HK-2 (cell line): ENCODE measurements at regions not wholly inside any gene's neighbourhood (a gene's known extent, or its start where the extent isn't known, plus 50 kb on each side); places are given as distances from the start of the nearest gene placed in this dataset.

Experiments used
- DNase-seq: peaks from one replicate; pipeline ENCODE4 v3.0.0-alpha.2; 2018; ENCODE audit not compliant: unreplicated experiment

DNA sequence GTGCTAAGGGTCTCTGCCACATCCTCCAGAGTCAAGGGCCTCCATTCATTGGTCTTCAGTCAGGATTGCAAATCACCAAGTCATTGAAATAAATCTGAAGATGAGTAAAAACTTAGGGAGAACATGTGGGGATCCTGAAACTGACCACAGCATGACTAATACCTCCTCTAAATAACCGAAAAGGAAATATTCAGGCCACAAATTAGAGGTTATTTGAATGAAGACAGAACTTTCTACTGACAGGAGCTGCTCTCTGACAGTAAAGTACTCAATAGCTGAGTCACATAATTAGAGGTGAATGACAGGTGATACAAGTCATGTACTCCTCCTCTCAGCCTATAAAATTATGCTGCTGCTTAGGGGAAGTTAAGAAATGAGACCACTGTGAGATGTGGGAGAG is 240.2 kb upstream of the F9 start:
- DNase-seq: no peak

DNA sequence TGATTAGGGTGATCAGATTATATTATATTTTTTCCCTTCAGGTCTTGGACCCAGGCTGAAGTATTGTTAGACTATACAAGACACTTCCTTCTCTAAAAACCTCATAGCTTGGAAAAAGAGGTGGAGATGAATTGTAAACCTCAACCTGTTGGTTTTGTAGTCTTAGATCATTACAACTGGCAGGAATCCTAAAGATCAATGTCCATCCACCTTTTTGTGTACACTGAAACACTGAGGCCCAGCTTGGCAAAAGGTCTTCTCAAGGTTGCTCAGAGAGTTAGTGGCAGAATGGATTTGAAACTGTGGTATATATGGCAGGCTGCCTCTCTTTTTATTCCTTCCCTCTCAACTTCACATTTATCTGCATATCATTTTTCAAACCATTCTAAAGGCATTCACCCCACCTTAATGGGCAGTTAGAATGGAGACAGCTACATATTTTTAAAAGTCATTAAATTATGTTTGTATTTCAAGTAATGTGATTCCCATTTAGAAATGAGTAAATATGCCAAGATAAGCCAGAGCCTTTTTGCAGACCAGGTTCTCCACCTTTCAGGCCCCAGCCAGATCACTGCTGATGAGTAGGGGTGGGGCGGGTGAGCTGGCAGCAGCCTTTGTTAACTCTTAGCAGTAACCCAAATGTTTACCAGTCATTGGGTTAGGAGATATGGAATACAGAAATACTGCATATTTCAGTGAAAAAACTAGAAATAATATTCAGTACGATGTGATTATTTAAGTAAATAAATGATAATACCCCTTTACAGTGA is 243.2 kb upstream of the F9 start:
- DNase-seq: no peak

DNA sequence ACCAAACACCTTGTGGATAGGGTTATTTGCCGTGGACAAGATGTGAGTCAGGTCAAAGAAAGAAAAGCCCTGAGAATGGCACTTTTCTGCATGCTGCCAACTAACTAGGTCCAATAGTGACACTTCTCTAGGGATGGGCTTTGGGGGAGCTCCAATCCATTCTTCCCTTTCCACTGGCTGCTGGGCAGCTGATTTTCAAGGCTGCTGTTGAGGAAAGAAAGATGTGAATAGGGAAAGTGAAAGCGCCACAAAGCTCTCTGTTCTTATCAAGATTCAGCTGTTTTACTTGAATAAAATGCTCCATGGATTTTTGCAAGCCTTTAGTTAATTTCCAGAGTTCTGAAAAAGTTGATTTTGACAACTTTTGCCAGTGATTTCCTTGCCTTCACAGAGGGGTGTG is 244.2 kb upstream of the F9 start:
- no peak for DNase-seq

DNA sequence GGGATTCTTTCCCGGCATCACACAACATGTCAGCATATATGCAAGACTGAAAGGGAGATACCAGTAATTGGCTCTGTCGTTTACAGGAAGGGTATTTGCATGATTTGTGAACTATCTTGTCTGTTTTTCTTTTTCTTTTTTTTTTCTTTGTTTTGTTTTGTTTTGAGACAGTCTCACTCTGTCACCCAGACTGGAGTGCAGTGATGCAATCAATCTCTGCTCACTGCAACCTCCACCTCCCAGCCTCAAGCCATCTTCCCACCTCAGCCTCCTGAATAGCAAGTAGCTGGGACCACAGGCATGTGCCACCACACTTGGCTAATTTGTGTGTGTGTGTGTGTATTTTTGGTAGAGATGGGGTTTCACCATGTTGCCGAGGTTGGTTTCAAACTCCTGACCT is 262.7 kb upstream of the F9 start:
- no peak for DNase-seq

DNA sequence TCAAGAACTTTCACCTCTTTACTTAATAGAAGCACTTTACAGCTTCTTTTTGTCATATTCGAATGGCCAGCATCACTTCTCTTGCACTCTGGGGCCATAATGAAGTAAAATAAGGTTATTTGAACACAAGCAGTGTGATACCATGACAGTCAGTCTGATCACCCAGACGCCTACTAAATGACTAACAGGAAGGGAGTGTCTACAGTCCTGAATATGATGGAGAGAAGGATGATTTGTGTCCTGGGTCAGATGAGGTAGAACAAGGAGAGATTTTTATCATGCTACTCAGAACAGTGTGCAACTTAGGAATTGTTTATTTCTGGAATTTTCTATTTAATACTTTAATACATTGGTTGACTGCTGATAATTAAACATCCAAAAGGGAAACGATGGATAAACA is 284.2 kb upstream of the F9 start:
- no peak for DNase-seq

DNA sequence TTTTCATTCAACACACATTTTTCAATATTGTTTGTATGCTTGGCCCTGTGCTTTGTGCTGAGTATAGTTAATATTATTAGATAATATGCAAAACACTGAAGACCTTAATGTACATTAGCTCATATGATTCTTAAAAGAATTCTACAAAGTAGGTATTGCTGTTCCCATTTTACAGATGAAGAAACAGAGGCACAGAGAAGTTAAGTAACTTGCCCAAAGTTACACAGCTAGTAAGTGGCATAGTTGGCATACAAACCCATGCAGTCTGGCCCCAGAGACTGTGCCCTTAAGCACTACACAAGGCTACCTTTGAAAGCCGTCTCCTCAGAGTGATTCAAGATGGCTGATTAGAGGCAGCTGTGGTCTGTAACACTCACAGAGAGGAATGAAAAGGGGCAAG is 293.4 kb upstream of the F9 start:
- no peak for DNase-seq

DNA sequence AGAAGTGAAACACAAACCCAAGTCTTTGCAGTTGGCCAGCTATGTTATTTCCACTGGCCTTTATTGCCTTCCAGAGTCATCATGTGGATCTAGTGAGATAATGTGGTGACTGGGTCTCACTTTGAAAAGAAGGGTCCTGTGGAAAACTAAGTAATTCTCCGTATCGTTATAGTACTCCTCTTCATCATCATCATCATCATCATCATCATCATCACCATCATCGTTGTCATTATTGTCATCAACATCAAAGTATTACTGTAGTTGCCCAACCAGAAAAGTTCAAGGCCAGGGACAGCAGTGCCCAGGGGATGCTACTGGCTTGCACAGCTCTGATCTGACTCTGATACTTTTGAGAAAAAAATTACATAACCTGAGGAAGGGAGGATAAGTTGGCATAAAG is 295.6 kb upstream of the F9 start:
- DNase-seq: no peak

DNA sequence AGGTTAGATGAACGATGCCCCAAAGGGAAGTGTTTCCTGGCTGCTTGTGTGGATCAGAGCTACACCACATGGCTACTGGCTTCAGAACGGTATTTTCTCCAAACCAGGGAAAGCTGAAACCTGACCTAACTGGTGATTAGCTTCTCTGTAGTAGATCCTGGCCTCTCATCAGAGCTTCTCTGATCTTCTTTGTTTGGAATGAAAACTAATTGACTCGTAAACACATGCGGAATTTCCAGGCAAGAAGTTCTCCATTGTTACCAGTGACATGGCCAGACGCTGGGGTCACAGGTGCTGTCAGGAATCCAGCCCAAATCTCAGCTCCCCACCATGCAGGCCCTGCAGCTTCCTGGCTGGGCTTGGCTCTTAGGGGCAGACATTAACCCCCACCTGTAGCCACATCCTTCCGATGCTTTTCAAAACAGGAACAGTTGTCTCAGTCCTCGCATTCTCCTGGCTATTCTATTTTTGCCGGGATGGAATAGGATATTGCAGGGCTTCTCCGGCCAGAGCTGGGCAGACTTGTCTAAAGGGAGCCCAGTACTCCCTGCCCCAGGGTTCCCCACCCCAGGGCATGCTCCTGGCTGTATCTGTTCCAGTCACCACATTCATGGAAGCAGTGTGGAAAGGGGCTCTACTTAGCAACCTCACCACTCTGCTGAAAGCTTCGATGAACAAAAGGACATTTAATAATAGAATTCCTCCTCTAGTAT is 305.4 kb upstream of the F9 start:
- DNase-seq: no peak

DNA sequence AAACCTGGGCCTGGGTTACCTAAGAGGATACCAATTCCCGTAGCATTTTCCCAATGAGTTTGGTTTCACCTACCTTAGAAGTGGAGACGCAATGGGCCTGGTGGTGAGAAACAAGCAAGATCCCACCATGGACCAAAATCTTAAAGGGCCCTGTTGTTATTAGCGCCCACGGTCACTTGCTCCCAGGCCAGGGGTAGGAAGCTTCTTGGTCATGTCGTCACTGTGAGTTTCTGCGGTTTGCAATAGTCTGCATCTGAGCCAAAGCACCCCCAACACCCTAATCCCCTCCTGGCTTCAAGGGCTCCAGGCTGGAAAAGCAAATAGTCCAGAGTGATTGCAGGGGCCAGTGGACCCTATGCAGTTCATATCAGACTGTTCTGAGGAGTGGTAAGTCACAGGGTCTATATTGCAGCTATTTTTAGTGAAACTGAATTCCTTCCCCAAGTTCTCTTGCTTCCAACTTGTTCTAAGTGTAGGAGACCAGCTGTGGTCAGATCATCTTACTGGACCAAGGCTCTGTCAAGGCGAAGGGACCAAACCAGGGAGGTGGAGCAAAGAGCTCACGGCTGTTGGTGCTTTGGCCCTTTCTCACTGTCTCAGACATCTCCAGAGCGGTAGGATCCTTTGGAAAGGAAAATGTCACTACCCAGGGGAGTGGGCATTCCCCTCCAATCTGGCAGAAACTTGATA is 307.9 kb upstream of the F9 start:
- DNase-seq: no peak

DNA sequence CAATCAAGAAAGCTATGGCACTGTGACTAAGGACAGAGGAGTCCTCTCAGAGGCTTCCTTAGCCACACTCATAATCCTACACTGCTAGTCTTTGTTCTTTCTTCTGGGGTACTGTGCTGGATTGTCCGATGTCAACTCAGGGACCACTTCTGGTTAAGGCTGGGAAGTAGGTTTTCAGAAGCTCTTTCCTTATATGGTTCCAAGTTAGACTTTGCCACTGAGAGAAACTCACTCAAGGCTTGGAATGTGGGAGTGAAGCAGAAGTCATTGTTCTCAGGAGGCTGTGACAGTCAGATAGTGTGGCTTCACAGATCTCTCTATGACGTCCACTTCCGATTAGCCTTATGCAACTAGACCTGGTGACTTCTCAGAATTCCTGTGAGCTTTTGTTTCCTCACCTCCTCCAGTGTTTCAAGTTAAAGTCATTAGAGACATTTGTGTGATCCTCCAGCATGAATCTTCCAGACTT is 317.3 kb upstream of the F9 start:
- DNase-seq: no peak

DNA sequence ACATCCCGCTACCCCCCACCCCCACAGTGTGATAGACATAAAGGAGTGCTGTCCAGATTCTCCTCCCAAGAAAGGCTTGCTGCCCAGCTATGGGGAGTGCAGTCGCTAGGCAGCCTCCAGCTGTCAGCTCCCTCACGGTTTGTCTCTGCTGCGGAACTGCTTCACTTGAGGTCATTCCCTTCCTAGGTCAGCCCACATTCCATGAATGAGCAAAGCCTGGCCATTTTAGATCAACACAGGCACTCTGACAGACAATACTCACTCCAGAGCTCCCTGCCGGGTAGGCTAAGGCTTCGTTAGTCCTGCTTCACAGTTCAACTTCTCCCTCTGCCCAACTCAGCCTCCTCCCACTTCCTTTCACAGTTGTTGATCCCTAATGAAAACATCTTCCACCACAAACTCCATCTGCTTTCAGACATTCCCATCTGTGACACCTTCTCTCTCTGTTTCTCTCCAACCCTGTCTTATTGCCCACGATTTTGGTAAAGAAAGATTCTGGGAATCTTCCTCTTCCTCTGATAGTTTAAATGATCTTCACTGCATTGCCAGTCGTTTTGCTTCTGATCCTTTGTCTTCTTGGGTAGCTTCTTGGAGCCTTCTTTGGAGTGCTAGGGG is 318.9 kb upstream of the F9 start:
- no peak for DNase-seq

DNA sequence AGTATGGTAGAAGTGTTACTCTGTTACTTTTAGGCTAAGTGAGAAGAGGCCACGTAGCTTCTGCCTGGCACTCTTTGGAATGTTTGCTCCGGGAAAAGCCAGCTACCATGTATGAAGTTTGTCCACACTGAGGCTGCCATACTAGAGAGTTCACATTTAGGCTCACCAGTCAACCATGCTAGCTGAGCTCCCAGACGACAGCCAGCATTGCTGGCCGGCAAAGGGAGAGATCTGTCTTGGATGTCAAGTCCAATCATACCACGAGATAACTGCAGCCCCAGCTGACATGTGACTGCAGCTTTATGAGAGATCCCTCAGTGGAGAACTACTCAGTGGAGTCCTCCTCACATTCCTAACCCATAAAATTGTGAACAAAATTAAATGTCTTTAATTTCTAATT is 321.2 kb upstream of the F9 start:
- DNase-seq: no peak

DNA sequence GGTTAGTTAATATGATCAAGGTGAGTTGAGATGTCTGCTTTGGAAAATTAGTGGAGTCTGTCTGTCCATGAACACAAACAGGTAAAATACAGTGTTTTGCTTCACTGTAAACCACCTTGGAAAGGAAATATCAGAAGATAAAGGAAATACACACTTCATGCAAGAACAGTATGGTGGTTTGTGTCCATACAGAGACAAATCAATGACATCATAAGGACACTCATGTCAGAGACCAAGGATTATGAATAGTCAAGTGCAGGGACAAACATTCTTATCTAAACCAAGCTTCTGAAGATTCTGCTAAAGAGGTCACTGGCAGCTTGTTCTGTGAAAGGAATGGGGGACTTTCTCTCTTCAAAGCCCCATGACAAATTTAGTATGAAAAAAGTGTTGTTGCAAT is 322.9 kb upstream of the F9 start:
- no peak for DNase-seq

DNA sequence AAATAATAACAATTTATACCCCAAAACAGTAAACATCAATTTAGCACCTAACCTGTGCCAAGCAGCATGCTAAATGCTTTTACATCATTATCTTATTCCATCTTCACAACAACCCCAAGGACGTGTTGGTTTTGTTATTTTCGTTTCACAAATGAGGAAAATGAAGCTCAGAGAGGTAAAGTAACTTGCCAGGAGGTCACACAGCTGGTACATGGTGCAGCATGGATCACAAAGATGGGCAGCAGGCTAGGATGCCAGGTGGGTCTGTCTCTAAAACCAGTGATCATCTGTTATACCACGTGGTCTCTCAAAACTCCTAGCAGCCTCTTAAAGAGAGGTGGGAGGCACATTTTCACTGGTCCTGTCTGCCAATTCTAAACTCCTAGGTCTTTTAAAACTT is 323.6 kb upstream of the F9 start:
- no peak for DNase-seq

DNA sequence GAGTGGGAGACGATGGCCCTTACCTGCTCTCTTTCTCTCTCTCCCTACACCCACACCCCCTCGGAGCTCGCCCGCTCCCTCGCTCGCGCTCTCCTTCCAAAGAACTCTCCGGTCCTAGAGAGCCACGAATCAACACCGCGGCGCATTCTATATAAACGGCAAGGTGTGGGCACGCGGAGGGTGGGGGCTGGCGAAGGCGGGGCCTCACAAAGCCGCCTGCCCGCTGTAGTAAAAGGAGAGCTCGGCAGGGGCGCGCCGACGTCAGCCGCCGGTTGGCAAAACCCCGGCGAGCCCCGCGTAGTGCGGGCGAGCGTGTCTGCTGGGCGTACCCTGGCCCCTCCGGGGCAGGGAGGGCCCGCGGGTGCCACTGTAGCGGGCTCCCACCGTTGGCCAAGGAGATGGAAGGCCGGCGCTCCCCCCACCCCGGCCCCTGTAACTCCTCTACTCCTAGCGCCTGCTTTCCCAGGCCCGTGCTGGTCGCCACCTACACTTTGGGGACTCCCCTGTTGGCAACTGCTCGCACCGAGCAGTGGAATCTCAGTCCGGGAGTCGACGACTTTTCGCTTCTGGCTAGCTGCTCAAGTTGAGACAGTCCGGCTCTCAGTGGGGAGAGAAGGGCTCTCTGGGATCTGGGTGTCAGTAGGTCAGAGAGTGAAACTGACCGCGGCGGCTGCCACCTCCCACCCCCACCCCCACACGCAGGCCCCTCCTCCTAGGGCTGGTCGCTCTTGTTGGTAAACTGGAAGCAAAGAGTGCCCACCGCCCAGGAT is 325.5 kb upstream of the F9 start:
- DNase-seq: peak; percentile 6

DNA sequence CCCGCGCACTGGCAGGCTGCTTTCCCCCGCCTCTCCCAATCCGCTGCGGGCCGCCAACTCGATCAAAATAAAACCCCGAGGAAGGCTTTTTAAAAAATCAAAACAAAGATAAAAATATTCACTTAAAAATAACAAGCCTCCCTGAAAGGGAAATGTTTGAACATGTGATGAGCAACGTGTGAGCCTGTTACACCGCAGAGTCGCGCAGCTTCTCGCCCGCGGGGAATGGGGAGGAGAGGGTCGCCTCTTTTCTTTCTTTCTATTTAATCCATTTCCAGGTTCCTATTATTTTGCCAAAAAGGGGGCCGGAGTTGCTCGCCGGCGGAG is 326.0 kb upstream of the F9 start:
- DNase-seq: no peak

DNA sequence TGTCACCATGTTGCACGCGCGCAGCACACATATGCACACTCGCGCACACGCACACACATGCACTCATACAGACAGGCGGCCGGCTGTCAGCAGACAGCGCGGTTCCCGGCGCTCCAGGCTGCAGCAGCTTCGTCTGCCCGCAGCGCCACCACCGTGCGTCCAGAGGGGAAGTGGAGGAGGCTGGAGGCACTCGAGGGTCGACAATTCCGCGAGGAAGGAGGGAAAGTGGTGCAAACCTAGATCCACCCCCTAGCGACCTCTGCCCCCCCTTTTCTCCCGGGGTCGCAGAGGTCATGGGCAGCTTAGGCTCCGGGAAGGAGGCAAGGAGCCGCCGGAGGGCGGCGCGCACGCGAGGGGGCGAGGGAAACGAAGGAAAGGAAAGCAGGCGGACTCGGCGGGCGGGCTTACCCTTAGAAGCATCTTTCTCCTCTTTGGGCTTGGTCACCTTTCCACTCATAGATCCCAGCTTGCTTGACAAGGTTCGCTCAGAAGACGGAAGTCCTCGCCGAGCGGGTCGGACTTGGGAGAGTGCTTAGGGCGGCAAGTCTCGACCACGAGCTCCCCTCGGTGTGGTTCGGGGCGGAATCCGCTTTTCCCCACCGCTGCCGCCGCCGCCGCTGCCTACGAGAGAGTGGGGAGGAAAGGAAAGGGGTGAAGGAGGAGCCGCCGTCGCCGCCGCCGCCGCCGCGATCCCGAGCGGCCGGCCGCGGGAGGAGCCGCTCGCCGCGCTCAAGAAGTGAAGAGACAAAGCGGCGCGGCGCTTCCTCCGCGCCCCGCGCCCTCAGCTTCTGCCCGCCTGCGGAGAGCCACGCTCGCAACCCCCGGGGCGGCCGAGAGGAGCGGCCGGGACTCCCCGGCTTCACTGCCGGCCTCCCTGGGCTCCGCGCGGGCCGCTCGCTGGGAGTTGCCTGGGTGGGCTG is 326.6 kb upstream of the F9 start:
- DNase-seq: peak; percentile 3

DNA sequence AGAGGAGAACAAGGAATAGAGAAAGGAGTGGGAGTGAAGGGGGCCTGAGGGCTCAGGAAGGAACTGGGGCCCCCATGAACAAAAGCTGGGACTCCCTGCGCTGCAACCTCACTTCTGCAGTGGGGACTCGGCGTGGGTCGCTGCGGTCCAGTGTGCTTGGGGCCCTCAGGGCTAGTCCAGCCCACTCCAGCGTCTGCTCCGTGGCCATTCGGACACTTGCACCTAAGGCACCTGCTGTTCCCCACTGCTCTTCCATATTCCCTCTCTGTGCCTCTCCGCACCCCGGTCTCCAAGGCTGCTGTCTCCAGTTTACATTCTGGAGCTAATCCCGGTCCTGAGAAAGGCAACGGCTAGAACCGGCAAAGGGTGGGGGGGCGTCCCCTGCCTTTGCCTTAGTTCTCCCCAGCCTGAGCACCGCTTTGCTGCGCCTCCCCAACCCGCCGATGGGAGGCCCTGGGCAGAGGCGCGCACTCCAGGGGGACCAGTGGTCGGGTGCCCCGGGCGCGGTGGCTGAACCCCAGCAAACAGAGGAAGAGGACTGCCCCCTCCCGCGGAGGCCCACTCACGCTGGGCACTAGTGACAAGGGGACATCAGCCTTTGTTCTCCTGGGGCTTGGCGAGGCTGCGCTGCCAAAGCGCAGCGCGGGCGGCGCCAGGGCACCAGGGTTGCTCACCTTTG is 327.7 kb upstream of the F9 start:
- DNase-seq: no peak

DNA sequence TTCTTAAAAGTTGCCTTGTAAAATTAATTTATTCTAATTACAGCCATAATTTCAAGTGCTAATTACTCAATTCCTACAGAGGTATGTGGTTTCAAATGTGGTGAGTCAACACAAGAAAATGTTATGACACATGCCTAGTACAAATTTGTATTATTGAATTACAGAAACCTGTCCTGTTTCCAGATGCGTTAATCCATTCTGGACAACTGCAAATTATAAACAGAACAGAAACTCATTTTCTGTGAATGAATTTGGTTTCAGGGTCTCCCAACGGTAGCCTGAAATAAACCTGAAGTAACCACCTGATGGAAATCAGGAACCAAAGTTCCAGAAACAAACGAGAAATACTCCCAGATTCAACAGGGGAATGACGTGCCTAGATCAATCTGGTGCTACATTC is 328.6 kb upstream of the F9 start:
- no peak for DNase-seq

DNA sequence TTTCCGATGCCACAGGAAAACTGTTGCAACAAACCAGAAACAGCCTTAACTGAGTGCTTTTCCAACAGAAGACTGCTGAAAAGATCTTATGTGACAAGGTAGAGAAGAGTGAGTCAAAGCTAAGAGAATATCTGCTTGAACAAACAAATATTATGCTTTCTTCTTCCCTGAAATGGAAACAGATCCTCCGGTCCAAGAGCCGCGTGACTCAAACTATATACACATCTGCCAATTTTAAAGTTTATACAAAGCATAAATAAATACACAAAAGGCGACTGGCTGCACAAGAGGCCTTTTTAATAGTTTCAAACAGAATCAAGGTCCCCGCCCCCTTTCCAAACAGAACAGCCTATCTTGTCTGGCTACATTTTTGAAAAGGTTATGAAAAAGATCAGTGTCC is 329.7 kb upstream of the F9 start:
- no peak for DNase-seq
